H1 (cell line): ENCODE measurements at regions not wholly inside any gene's neighbourhood (a gene's known extent, or its start where the extent isn't known, plus 50 kb on each side); places are given as distances from the start of the nearest gene placed in this dataset.

Source experiments
- CTCF ChIA-PET: fragments of 300-600 bp; sonication (Branson Sonifier 250); formaldehyde crosslinking; loops from one replicate; lab custom pipeline; 2021; ENCODE audit not compliant: partially characterized antibody; lab: Charles Lee
- POLR2A ChIA-PET: fragments of 300-600 bp; sonication (Branson Sonifier 250); formaldehyde crosslinking; loops from one replicate; lab custom pipeline; 2021; ENCODE audit warnings: inconsistent platforms; ENCODE audit not compliant: partially characterized antibody; lab: Charles Lee
- DNase-seq, 2 experiments: peaks; one replicate each; pipeline versions ENCODE4 v3.0.0 to v3.0.0-alpha.2; 2010 to 2022; ENCODE audit warnings: low spot score in 2 of 2, low read depth in 1 of 2, mixed read lengths in 1 of 2
- FAIRE-seq: peaks from 2 replicates; lab custom pipeline; 2011; peaks lifted over from hg19 to GRCh38; lab: Jason Lieb, UNC
- H2AFZ ChIP-seq: 2 replicates; pipeline ENCODE4 v1.8.1; 2012; ENCODE audit warnings: low read length, inconsistent platforms
- H2AK5ac ChIP-seq: 2 replicates; pipeline ENCODE4 v1.6.1; 2013; ENCODE audit warnings: low read depth, low read length
- H2BK120ac ChIP-seq: replicated peaks from 2 replicates; pipeline ENCODE3; 2013; ENCODE audit warnings: low read depth, low read length, inconsistent platforms
- H2BK12ac ChIP-seq: 2 replicates; pipeline ENCODE4 v1.6.1; 2013; ENCODE audit warnings: low read depth, low read length
- H2BK15ac ChIP-seq: 2 replicates; pipeline ENCODE4 v1.6.1; 2013; ENCODE audit warnings: low read length
- H2BK20ac ChIP-seq: 2 replicates; pipeline ENCODE4 v1.6.1; 2013; ENCODE audit warnings: low read length
- H2BK5ac ChIP-seq: 2 replicates; pipeline ENCODE4 v1.6.1; 2013; ENCODE audit warnings: low read depth, low read length
- H3K14ac ChIP-seq: 2 replicates; pipeline ENCODE4 v1.6.1; 2013; ENCODE audit warnings: inconsistent platforms; ENCODE audit not compliant: insufficient read length
- H3K18ac ChIP-seq: 2 replicates; pipeline ENCODE4 v1.6.1; 2013; ENCODE audit warnings: low read length; ENCODE audit errors: extremely low read depth
- H3K23ac ChIP-seq: 2 replicates; pipeline ENCODE4 v1.6.1; 2013; ENCODE audit warnings: inconsistent platforms; ENCODE audit not compliant: insufficient read length
- H3K23me2 ChIP-seq: 2 replicates; pipeline ENCODE4 v1.6.1; 2013; ENCODE audit warnings: low read depth, low read length
- H3K27ac ChIP-seq: 2 replicates; pipeline ENCODE4 v1.6.1; 2011; ENCODE audit warnings: low read depth, low read length, inconsistent platforms
- H3K27me3 ChIP-seq, 4 experiments: replicated peaks in 1 of 4; 1 replicate in 1 of 4; 2 replicates in 3 of 4; pipeline versions ENCODE4 v1.6.1 to v1.8.1; 2011 to 2013; ENCODE audit warnings: low read length in 3 of 4, mild to moderate bottlenecking in 3 of 4, inconsistent platforms in 2 of 4, mixed read lengths in 2 of 4, moderate library complexity in 1 of 4; ENCODE audit not compliant: control insufficient read depth in 3 of 4, insufficient read depth in 3 of 4; ENCODE audit errors: extremely low read depth in 1 of 4
- H3K36me3 ChIP-seq, 4 experiments: 2 replicates each; pipeline versions ENCODE4 v1.6.1 to v1.8.1; 2011 to 2013; ENCODE audit warnings: mild to moderate bottlenecking in 4 of 4, low read length in 3 of 4, moderate library complexity in 2 of 4, control low read depth in 1 of 4, inconsistent platforms in 1 of 4; ENCODE audit not compliant: insufficient read depth in 4 of 4, control insufficient read depth in 2 of 4
- H3K4ac ChIP-seq: replicated peaks from 2 replicates; pipeline ENCODE3; 2013; ENCODE audit warnings: low read length, low read depth, mixed read lengths, inconsistent platforms; ENCODE audit not compliant: insufficient read length
- H3K4me1 ChIP-seq, 4 experiments: replicated peaks in 1 of 4; 1 replicate in 1 of 4; 2 replicates in 3 of 4; pipeline versions ENCODE4 v1.6.1 to v1.8.1; 2011 to 2013; ENCODE audit warnings: low read length in 3 of 4, inconsistent platforms in 2 of 4, mixed read lengths in 1 of 4; ENCODE audit not compliant: insufficient read depth in 4 of 4, control insufficient read depth in 3 of 4
- H3K4me2 ChIP-seq, 2 experiments: 2 replicates each; pipeline versions ENCODE4 v1.6.1 to v1.8.1; 2011 to 2013; ENCODE audit warnings: low read depth in 2 of 2, low read length in 2 of 2, control low read depth in 1 of 2, inconsistent platforms in 1 of 2, mild to moderate bottlenecking in 1 of 2; ENCODE audit not compliant: insufficient read depth in 1 of 2
- H3K4me3 ChIP-seq, 4 experiments: fragments of 200-600, 300-600 bp in 1 of 4; sonication (generic), shearing (Covaris generic), sonication (Bioruptor Twin) in 1 of 4; 2 replicates each; pipeline versions ENCODE4 v1.5.1 to v1.8.1; 2011 to 2016; ENCODE audit warnings: low read length in 4 of 4, low read depth in 3 of 4, control low read depth in 2 of 4, inconsistent platforms in 2 of 4, mild to moderate bottlenecking in 2 of 4, mixed read lengths in 1 of 4, moderate library complexity in 1 of 4; ENCODE audit not compliant: insufficient read depth in 2 of 4; ENCODE audit errors: extremely low read depth in 1 of 4
- H3K56ac ChIP-seq: replicated peaks from 2 replicates; pipeline ENCODE3; 2013; ENCODE audit warnings: low read depth, mild to moderate bottlenecking, mixed read lengths, low read length, inconsistent platforms; ENCODE audit not compliant: insufficient read length
- H3K79me1 ChIP-seq: 2 replicates; pipeline ENCODE4 v1.6.1; 2013; ENCODE audit warnings: low read depth, low read length, control low read depth
- H3K79me2 ChIP-seq, 2 experiments: 2 replicates each; pipeline versions ENCODE4 v1.6.1 to v1.8.1; 2012 to 2013; ENCODE audit warnings: low read length in 2 of 2, mild to moderate bottlenecking in 2 of 2, inconsistent platforms in 1 of 2; ENCODE audit not compliant: insufficient read depth in 2 of 2, control insufficient read depth in 1 of 2
- H3K9ac ChIP-seq, 4 experiments: replicated peaks in 1 of 4; 1 replicate in 1 of 4; 2 replicates in 3 of 4; pipeline versions ENCODE4 v1.6.1 to v1.8.1; 2011 to 2013; ENCODE audit warnings: low read depth in 3 of 4, low read length in 3 of 4, control low read depth in 2 of 4, mild to moderate bottlenecking in 2 of 4, moderate library complexity in 2 of 4, inconsistent platforms in 1 of 4; ENCODE audit errors: extremely low read depth in 1 of 4
- H3K9me3 ChIP-seq, 2 experiments: 2 replicates each; pipeline versions ENCODE4 v1.6.1 to v1.8.1; 2012 to 2013; ENCODE audit warnings: mild to moderate bottlenecking in 2 of 2, moderate library complexity in 2 of 2, control low read depth in 1 of 2, inconsistent platforms in 1 of 2, low read depth in 1 of 2, low read length in 1 of 2, mixed read lengths in 1 of 2; ENCODE audit not compliant: insufficient read depth in 2 of 2
- H4K20me1 ChIP-seq, 2 experiments: replicated peaks in 1 of 2; 2 replicates each; pipeline versions ENCODE3 to v1.8.1; 2011 to 2013; ENCODE audit warnings: inconsistent platforms in 2 of 2, low read length in 2 of 2, mild to moderate bottlenecking in 1 of 2; ENCODE audit not compliant: insufficient read depth in 2 of 2, control insufficient read depth in 1 of 2
- H4K5ac ChIP-seq: 2 replicates; pipeline ENCODE4 v1.6.1; 2013; ENCODE audit warnings: low read length, low read depth, mixed read lengths, inconsistent platforms; ENCODE audit not compliant: insufficient read length
- H4K8ac ChIP-seq: 2 replicates; pipeline ENCODE4 v1.8.0; 2013; ENCODE audit warnings: mild to moderate bottlenecking, moderate library complexity, low read length, inconsistent platforms; ENCODE audit not compliant: insufficient read depth; ENCODE audit errors: extremely low read depth
- H4K91ac ChIP-seq: replicated peaks from 2 replicates; pipeline ENCODE3; 2013; ENCODE audit warnings: low read length, mixed read lengths, inconsistent platforms; ENCODE audit not compliant: insufficient read length
- ASH2L ChIP-seq: fragments of 200-600, 300-600 bp; sonication (generic); IDR thresholded peaks from one replicate; pipeline ENCODE4 v1.7.1; 2017; ENCODE audit warnings: low read length
- ATF2 ChIP-seq: IDR thresholded peaks from 2 replicates; pipeline ENCODE4 v1.6.1; 2012; ENCODE audit warnings: low read length, inconsistent platforms
- BACH1 ChIP-seq: IDR thresholded peaks from 2 replicates; pipeline ENCODE4 v1.6.1; 2012; ENCODE audit warnings: low read length, improper control_type of control experiment
- CTCF ChIP-seq, 3 experiments: IDR thresholded peaks; 1 replicate in 2 of 3; 2 replicates in 1 of 3; pipeline versions ENCODE4 v1.5.1 to v1.6.1; 2011; ENCODE audit warnings: low read length in 3 of 3, mild to moderate bottlenecking in 3 of 3, inconsistent platforms in 2 of 3, low read depth in 1 of 3, moderate library complexity in 1 of 3; ENCODE audit not compliant: insufficient read depth in 1 of 3; ENCODE audit errors: control extremely low read depth in 1 of 3
- EP300 ChIP-seq, 2 experiments: IDR thresholded peaks; 1 replicate in 1 of 2; 2 replicates in 1 of 2; pipeline ENCODE4 v1.6.1; 2011 to 2012; ENCODE audit warnings: low read depth in 2 of 2, low read length in 2 of 2, mild to moderate bottlenecking in 2 of 2, borderline replicate concordance in 1 of 2, inconsistent platforms in 1 of 2, moderate library complexity in 1 of 2
- RXRA ChIP-seq: IDR thresholded peaks from 2 replicates; pipeline ENCODE4 v1.6.1; 2011; ENCODE audit warnings: low read depth, mild to moderate bottlenecking, low read length, moderate library complexity; ENCODE audit not compliant: insufficient read depth
- SP1 ChIP-seq: IDR thresholded peaks from 2 replicates; pipeline ENCODE4 v1.6.1; 2011; ENCODE audit warnings: low read depth, low read length
- SUZ12 ChIP-seq: fragments of 200-600 bp; sonication (generic); IDR thresholded peaks from 2 replicates; pipeline ENCODE4 v1.6.1; 2012; ENCODE audit warnings: mild to moderate bottlenecking, inconsistent platforms, low read length, moderate library complexity, mixed read lengths
- TAF1 ChIP-seq: IDR thresholded peaks from 2 replicates; pipeline ENCODE4 v1.6.1; 2011; ENCODE audit warnings: mild to moderate bottlenecking, low read depth, low read length
- YY1 ChIP-seq: IDR thresholded peaks from 2 replicates; pipeline ENCODE4 v1.6.1; 2011; ENCODE audit warnings: low read depth, mild to moderate bottlenecking, low read length
- ZNF274 ChIP-seq: IDR thresholded peaks from 2 replicates; pipeline ENCODE4 v1.7.0; 2012; ENCODE audit warnings: low read length, borderline replicate concordance; ENCODE audit errors: extremely low read depth
- WGBS, 2 experiments: shearing (Covaris generic) in 1 of 2; methylation state at CpG; one replicate each; pipeline versions ENCODE4 v1.1.6 to v1.1.7; 2013 to 2015; ENCODE audit warnings: low lambda C conversion rate in 2 of 2, mixed read lengths in 2 of 2, inconsistent platforms in 1 of 2, low coverage in 1 of 2, missing lambda C conversion rate in 1 of 2; ENCODE audit not compliant: insufficient replicate concordance in 2 of 2, insufficient coverage in 1 of 2, insufficient read length in 1 of 2; ENCODE audit errors: extremely low coverage in 1 of 2, missing lambda C conversion rate in 1 of 2; 5-methylcytosine and 5-hydroxymethylcytosine counted together

GRCh38 chr10:57769298-57769697, 498.4 kb downstream of the IPMK start:
- Histone ChIP-seq H3K4me2 (no peak overlapping the region), H3K4me3 (no peak overlapping the region), H3K9ac (no peak overlapping the region), H3K4me1 (no peaks in the 10 kb centered on the region), H3K36me3 (no peaks in the 10 kb centered on the region; a peak in 1 of 8 replicates), H3K18ac (no peak overlapping the region), H4K91ac (no peak overlapping the region), H3K79me1 (no peaks in the 10 kb centered on the region), H3K9me3 (peaks cover 0 to 5% of the 10 kb centered on the region in 2 experiments; a peak in 1 of 4 replicates), H3K4ac (no peak overlapping the region), H3K27me3 (no peaks in the 10 kb centered on the region), H3K79me2 (no peaks in the 10 kb centered on the region), H3K14ac (no peak overlapping the region), H4K20me1 (no peaks in the 10 kb centered on the region), H2BK12ac (no peak overlapping the region), H4K8ac (no peak overlapping the region), H2BK15ac (no peak overlapping the region), H3K56ac (no peak overlapping the region), H2BK5ac (no peak overlapping the region), H2AFZ (no peak overlapping the region), H3K27ac (no peak overlapping the region), H2AK5ac (no peak overlapping the region), H4K5ac (no peak overlapping the region), H2BK20ac (no peak overlapping the region), H2BK120ac (no peak overlapping the region), H3K23ac (no peak overlapping the region), H3K23me2 (no peaks in the 10 kb centered on the region)
- FAIRE-seq = no peak
- ChIA-PET POLR2A (no interaction called here), CTCF (no interaction called here)
- no peak for DNase-seq
- WGBS, 2 experiments = 92% methylated on average over 1 of the region's 1 CpG; no CpG with 5 or more reads in 1 of the 2 experiments
- TF ChIP-seq YY1 (no peak), ZNF274 (no peak), CTCF (IDR thresholded peaks at IDR 0.05; ENCODE audit: control extremely low read depth in 1 of 3, insufficient read depth in 1 of 3, low read depth in 1 of 3, low read length in 3 of 3) (no peak), SUZ12 (no peak), SP1 (no peak), BACH1 (no peak), EP300 (IDR thresholded peaks at IDR 0.05; ENCODE audit: borderline replicate concordance in 1 of 2, low read depth in 2 of 2, low read length in 2 of 2) (no peak), ATF2 (no peak), TAF1 (no peak), ASH2L (no peak), RXRA (no peak)
